B cell (primary cell): ENCODE measurements at regions not wholly inside any gene's neighbourhood (a gene's known extent, or its start where the extent isn't known, plus 50 kb on each side); places are given as distances from the start of the nearest gene placed in this dataset.

Experiments
- EZH2 ChIP-seq: IDR thresholded peaks from 2 replicates; pipeline ENCODE4 v1.6.1; 2012; ENCODE audit warnings: borderline replicate concordance, low read depth, mild to moderate bottlenecking, moderate library complexity, low read length; ENCODE audit not compliant: insufficient read depth, poor library complexity, severe bottlenecking
- TF ChIP-seq, protein P1 (sequence below): fragments of 200-600 bp; IDR thresholded peaks from one replicate; pipeline ENCODE4 v1.8.0; 2022; ENCODE audit warnings: antibody characterized with exemption, mild to moderate bottlenecking

- TF ChIP-seq, protein P1, sequence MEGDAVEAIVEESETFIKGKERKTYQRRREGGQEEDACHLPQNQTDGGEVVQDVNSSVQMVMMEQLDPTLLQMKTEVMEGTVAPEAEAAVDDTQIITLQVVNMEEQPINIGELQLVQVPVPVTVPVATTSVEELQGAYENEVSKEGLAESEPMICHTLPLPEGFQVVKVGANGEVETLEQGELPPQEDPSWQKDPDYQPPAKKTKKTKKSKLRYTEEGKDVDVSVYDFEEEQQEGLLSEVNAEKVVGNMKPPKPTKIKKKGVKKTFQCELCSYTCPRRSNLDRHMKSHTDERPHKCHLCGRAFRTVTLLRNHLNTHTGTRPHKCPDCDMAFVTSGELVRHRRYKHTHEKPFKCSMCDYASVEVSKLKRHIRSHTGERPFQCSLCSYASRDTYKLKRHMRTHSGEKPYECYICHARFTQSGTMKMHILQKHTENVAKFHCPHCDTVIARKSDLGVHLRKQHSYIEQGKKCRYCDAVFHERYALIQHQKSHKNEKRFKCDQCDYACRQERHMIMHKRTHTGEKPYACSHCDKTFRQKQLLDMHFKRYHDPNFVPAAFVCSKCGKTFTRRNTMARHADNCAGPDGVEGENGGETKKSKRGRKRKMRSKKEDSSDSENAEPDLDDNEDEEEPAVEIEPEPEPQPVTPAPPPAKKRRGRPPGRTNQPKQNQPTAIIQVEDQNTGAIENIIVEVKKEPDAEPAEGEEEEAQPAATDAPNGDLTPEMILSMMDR = no peak
- TF ChIP-seq EZH2 = no peak
Measured at GRCh38 chr14:61636779-61637178, 58.5 kb upstream of the HIF1A start.
